Stimulated activated effector memory CD8-positive, alpha-beta T cell treated with anti-CD3 and anti-CD28 coated beads, Interleukin-12 subunit alpha, Interleukin-12 subunit beta, amount 100 ng/mL, for 72 hours (primary cell): ENCODE measurements at regions not wholly inside any gene's neighbourhood (a gene's known extent, or its start where the extent isn't known, plus 50 kb on each side); places are given as distances from the start of the nearest gene placed in this dataset.
"Not testable (repeated sequence)": the region's sequence is repeated elsewhere in the genome, so short reads cannot be mapped to it uniquely, and the experiment has no call there.

Experiments
- ATAC-seq: fragments of 150-1000 bp; cut with Tn5 transposase; 2 replicates; pipeline ENCODE4 v1.10.0; 2021
- DNase-seq, 2 donors: peaks; one replicate each; pipeline ENCODE4 v3.0.0; 2021 to 2022; ENCODE audit warnings: low spot score in 2 of 2
- H3K27ac Mint-ChIP-seq: one replicate; pipeline ENCODE4 v1.8.0; 2022; ENCODE audit warnings: mild to moderate bottlenecking, mixed read lengths
- H3K36me3 Mint-ChIP-seq: one replicate; pipeline ENCODE4 v1.8.0; 2022; ENCODE audit warnings: mild to moderate bottlenecking, mixed read lengths
- H3K4me1 Mint-ChIP-seq: one replicate; pipeline ENCODE4 v1.8.0; 2022; ENCODE audit warnings: mixed read lengths
- H3K4me3 Mint-ChIP-seq: one replicate; pipeline ENCODE4 v1.8.0; 2022; ENCODE audit warnings: mild to moderate bottlenecking, mixed read lengths
- H3K9me3 Mint-ChIP-seq: one replicate; pipeline ENCODE4 v1.8.0; 2022; ENCODE audit warnings: mixed read lengths

DNA sequence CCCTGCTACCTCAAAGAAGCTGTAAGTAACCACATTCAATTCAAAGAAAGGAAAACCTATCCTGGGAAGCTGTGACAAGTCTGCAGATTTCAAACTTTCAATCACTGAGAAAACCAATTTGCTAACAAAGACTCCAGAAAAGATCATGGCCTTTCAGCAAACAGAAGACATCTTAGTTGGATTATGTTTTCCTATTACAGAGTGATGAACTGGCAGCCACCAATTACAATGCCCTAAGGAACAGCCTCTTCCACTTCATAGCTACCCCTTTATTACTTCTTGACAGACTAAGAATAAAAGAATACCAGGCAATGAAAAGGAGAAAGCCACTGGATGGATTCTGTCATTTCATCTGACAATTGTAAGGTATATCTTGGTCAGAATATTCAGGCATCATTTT is 128.2 kb upstream of the RASEF start:
- H3K36me3 Mint-ChIP-seq, result no peaks in the 10 kb centered on the region
- no peaks in the 10 kb centered on the region for H3K4me1 Mint-ChIP-seq
- no peak overlapping the region for H3K27ac Mint-ChIP-seq
- H3K9me3 Mint-ChIP-seq, result no peaks in the 10 kb centered on the region
- DNase-seq, result no peak
- no peak overlapping the region for H3K4me3 Mint-ChIP-seq
- no peak for ATAC-seq

DNA sequence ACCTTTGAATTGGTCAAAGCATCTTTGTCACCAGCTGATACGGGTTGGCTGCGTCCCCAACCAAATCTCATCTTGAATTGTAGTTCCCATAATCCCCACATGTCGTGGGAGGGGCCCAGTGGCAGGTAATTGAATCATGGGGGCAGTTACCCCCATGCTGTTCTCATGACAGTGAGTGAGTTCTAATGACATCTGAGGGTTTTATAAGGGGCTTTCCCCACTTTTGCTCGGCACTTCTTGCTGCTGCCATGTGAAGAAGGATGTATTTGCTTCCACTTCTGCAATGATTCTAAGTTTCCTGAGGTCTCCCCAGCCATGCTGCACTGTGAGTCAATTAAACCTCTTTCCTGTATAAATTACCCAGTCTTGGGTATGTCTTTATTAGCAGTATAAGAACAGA is 126.1 kb upstream of the RASEF start:
- not testable (repeated sequence) for DNase-seq, H3K4me3 Mint-ChIP-seq, H3K27ac Mint-ChIP-seq, ATAC-seq, H3K9me3 Mint-ChIP-seq, H3K36me3 Mint-ChIP-seq, H3K4me1 Mint-ChIP-seq

DNA sequence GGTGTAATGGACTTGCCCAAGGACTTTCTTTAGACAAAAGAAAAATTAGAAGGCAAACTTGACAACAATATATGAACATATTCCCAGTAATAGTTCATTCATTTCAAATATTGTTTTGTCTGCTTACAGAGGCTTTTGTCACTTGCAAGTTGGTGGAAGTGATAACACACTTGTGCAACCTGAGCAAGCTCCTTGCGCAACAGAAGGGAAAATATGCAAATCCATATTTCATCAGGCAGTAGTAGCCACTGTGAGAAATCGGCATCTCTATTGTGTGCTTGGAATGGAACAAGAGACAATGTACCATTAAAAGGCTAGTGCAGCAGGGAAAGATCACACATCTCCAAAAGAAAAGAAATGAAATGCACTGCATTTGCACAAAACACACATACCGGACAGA is 125.3 kb upstream of the RASEF start:
- ATAC-seq (no peak), DNase-seq (no peak)
- no peaks in the 10 kb centered on the region for H3K36me3 Mint-ChIP-seq
- H3K9me3 Mint-ChIP-seq, result no peaks in the 10 kb centered on the region
- H3K4me1 Mint-ChIP-seq, result no peaks in the 10 kb centered on the region
- H3K27ac Mint-ChIP-seq, result no peak overlapping the region
- no peak overlapping the region for H3K4me3 Mint-ChIP-seq

DNA sequence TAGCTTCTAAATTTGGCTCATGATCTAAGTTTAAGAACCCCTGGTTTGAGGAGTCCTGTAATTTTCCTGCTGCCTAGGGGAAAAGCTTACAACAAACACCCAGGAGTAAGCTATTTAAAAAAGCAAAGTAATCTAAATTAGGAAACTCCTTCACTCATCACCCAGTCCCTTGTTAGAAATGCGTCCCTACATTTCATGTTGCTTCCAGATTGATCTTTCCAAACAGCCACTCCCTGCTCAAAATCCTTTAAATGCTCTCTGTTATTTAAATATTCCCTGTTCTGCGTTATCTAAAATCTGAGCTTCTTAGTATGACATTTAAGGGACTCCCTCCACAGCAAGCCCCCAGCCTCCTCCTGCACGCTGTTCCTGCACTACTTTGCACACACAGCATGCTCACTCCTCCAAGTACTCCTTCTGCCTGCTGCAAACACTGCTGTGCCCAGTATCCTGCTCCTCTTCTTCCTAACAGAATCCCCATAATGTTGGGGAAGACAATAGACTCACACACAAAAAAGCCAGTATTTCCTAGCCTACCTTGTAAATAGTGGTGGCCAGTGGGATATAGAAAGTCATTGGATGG is 123.3 kb upstream of the RASEF start:
- no peak for ATAC-seq
- no peaks in the 10 kb centered on the region for H3K4me1 Mint-ChIP-seq

DNA sequence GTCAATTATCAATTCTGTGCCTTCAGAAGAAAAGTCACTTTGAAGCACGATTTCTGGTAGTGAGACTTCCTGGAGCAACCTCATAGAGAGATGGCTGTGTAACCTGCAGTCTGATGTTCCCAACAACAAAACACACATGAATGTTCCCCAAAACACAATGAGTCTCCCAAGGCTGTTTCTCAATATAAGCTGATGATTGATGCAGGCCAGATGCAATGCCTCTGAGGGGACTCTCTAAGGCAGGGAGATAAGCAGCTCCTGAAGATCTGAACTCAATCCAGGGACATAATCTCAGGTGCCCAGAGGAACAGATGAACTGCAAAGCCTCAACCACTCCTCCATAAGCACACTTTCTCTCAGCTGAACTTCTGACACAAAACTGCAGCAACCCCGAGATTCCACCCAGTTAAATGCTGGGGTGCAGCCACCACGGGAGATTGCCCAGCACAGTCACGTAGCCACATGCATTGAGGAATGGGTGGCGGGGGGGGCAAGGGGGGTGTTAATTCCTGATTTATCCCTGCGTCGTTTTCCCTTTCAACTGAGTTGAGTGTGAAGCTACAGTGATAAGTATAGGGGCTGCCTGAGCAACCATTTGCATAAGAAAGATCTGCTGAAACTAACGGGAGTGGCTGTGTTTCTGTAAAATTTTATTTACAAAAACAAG is 122.7 kb upstream of the RASEF start:
- no peak overlapping the region for H3K4me3 Mint-ChIP-seq
- ATAC-seq, result no peak
- no peak overlapping the region for H3K27ac Mint-ChIP-seq

More for the DNA sequence above, 123.3 kb upstream of the RASEF start:
- Mint-ChIP-seq H3K4me3 (no peak overlapping the region), H3K9me3 (no peaks in the 10 kb centered on the region), H3K36me3 (no peaks in the 10 kb centered on the region), H3K27ac (no peak overlapping the region)
- no peak for DNase-seq

DNA sequence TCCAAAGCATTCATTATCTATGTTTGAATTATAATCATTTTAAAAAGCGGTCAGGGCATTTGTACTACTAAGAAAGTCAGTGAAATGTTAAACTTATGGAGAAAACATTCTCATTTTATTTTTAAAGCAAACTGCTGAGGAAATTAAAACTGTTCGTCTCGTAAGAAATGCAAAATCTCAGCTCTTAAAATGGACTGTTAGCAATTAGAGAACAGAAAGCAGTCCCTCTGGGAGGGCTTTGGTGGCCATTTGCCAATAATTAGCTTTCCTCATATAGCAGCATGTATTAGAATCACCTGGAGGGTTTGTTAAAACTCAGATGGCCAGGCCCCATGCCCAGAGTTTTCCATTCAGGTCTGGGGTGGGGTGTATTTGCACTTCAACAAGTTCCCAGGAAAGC is 120.7 kb upstream of the RASEF start:
- Mint-ChIP-seq H3K36me3 (no peaks in the 10 kb centered on the region), H3K4me1 (no peaks in the 10 kb centered on the region), H3K4me3 (no peak overlapping the region), H3K27ac (no peak overlapping the region), H3K9me3 (no peaks in the 10 kb centered on the region)
- no peak for ATAC-seq
- no peak for DNase-seq

More for the DNA sequence above, 122.7 kb upstream of the RASEF start:
- no peak for DNase-seq
- Mint-ChIP-seq H3K9me3 (no peaks in the 10 kb centered on the region), H3K36me3 (no peaks in the 10 kb centered on the region), H3K4me1 (no peaks in the 10 kb centered on the region)

DNA sequence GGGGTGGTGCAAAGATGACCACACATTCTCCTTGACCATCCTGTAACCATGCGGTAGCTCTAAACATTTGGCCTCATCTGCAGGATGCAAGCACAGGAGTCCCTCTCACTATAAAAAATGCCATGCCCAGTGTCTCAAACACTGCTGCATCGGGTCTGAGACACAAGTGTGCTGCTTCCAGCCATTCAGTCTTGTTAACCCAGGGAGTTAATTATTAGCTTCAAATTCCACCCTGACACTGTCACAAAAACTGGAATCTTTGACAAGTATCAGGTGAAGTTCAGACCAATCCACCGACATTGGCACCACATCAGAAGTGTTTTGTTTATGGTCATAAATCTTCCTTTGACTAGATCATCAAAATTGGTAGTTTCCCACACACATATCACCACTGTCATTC is 119.1 kb upstream of the RASEF start:
- ATAC-seq (no peak), DNase-seq (no peak)
- no peaks in the 10 kb centered on the region for H3K36me3 Mint-ChIP-seq
- H3K9me3 Mint-ChIP-seq, result peaks cover 8% of the 10 kb centered on the region
- no peak overlapping the region for H3K4me3 Mint-ChIP-seq
- no peak overlapping the region for H3K27ac Mint-ChIP-seq
- H3K4me1 Mint-ChIP-seq, result no peaks in the 10 kb centered on the region

DNA sequence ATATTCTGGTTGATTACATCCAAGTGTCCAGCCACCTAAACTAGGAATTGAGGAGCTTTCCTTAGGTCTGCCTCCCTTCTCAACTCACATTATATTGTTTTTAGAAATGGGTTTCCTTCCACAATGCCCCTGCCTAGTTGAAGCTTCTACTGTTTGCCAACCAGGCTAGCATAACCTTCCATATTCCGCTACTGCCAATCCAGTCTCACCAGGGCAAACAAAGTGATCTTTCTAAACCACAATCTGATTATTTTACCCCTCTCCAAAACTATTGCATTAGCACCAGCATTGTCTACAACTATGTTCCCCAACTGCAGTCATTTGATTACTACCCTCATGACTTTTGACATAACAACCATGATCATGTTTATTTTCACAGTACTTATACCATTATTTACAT is 115.8 kb upstream of the RASEF start:
- H3K4me3 Mint-ChIP-seq, result no peak overlapping the region
- peaks cover 14% of the 10 kb centered on the region for H3K9me3 Mint-ChIP-seq
- no peak overlapping the region for H3K27ac Mint-ChIP-seq
- no peaks in the 10 kb centered on the region for H3K4me1 Mint-ChIP-seq
- H3K36me3 Mint-ChIP-seq, result no peaks in the 10 kb centered on the region
- DNase-seq (no peak), ATAC-seq (no peak)

DNA sequence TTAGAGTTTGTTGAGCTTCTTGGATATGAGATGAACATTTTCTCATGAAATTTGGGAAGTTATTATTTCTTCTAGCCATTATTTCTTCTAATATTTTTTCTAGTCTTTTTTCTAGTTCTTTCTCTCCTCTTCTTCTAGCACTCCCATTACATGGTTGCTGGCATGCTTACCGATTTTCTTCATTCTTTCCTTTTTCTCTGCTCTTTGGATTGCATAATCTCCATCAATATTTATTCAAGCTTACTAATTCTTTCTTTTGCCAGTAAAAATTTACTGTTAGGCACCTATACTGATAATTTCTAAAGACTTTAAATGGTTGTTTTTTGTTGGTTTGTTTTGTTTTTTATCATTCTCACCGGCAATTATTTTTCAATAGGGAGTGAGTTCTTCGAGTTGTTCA is 114.8 kb upstream of the RASEF start:
- DNase-seq (no peak), ATAC-seq (no peak)
- Mint-ChIP-seq H3K36me3 (no peaks in the 10 kb centered on the region), H3K4me3 (no peak overlapping the region), H3K27ac (no peak overlapping the region), H3K4me1 (no peaks in the 10 kb centered on the region), H3K9me3 (peaks cover 18% of the 10 kb centered on the region)

DNA sequence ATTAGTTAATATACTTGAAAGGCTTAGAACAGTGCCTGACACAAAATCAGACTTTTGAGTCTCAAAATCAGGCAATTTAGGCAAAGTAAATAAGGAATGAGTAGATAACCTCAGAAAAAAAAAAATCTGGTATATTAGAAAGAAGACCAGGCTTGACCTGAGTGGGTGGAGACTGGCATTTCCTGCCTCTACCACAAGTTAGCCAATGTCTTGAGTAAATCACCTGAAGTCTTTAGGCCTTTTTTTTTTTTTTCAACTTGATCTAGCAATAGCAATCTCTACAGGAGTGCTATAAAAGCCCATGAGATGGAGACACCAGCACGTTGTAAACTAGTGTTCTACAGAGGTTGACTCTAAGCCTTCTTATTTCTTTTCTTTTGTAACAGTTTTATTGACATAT is 104.2 kb upstream of the RASEF start:
- DNase-seq (no peak), ATAC-seq (no peak)
- no peaks in the 10 kb centered on the region for H3K4me1 Mint-ChIP-seq
- H3K36me3 Mint-ChIP-seq, result no peaks in the 10 kb centered on the region
- H3K27ac Mint-ChIP-seq, result no peak overlapping the region
- H3K4me3 Mint-ChIP-seq, result no peak overlapping the region
- peaks cover 7% of the 10 kb centered on the region for H3K9me3 Mint-ChIP-seq

DNA sequence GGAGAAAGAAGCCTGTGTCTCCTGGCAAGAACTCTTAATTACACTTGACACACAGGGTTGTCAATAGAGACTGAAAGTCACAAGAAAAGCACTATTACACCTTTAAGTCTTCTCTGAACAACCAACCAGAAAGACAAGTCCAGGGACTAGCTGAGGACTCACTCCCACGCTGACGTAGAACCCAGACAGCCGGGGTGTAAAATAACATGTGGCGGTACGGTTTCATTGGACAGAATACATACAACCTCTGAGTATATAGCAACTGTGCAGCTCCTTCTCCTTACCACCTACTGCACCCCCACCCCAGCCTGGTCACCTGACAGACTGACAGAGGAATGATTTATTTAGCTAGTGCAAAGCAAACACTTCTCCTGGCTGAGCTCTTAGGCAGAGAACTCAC is 103.4 kb upstream of the RASEF start:
- Mint-ChIP-seq H3K9me3 (peaks cover 5% of the 10 kb centered on the region), H3K36me3 (no peaks in the 10 kb centered on the region), H3K4me1 (no peaks in the 10 kb centered on the region), H3K4me3 (no peak overlapping the region), H3K27ac (no peak overlapping the region)
- DNase-seq (no peak), ATAC-seq (no peak)

DNA sequence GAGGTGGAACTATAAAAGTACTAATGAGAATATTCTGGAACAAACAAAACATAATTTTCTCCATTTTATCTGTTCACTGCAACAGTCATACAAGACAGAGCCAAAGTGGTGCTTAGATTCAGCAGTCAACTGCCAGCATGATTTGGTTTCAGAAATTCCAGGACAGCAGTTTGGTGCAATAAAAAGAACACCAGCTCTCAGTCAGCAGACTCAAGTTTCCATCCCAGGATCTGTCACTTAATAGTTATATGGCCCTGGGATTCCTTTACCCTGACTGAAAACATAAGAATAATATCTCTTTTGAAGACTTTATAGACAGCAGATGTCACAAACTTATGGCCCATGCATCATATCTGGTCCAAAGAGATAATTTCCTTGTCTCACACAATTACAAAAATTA is 92.8 kb upstream of the RASEF start:
- Mint-ChIP-seq H3K36me3 (no peaks in the 10 kb centered on the region), H3K9me3 (no peaks in the 10 kb centered on the region), H3K4me1 (no peaks in the 10 kb centered on the region), H3K27ac (no peak overlapping the region), H3K4me3 (no peak overlapping the region)
- no peak for DNase-seq
- ATAC-seq, result no peak

DNA sequence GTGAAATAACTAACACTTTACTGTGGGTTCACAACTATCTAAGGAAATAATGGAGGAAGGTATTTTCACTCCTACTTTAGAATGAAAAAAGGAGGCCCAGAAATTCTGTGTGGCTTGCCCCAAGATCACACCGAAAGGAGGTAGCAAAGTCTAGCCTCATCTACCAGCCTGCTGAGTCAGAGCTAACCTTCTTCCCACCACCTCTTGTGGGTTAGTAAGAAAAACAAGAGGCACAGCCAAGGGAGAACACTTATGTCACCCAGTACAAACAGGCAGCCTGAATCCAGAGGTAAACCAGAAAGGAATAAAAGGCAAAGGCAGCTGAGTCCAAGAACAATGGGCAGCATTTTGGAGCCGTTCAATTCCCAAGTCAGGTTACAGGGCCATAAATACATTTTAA is 91.9 kb upstream of the RASEF start:
- Mint-ChIP-seq H3K36me3 (no peaks in the 10 kb centered on the region), H3K9me3 (no peaks in the 10 kb centered on the region), H3K4me1 (no peaks in the 10 kb centered on the region), H3K27ac (no peak overlapping the region), H3K4me3 (no peak overlapping the region)
- ATAC-seq (no peak), DNase-seq (no peak)

DNA sequence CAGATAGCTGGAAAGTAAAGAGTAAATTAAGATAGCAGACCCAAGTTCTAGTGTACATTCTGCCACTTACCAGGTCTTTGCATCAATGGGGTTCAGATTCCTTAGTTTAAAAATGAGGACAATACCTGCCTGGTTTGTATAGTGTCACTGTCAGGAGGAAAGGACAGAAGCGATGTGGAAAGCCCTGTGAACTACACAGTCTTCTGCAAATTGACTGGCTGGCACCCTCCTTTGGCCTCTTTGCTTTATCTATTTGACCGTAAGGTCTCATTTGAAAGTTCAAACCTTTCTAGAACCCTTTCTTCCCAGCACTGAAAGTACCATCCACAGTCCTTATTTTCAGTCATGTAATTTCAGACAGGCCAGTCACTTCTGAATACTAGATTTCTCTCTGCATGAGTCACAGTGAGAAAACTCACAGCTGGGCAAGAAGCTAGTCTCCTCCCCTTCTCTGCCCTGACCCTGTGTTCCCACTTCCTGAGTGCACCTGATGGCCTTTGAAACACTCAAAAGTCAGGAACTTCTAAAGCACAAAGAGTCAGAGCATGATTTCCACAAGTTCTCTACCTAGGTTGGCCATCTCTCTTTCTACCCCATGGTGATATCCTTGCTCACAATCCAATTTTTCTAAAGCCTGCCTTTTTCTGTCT is 91.3 kb upstream of the RASEF start:
- no peak overlapping the region for H3K4me3 Mint-ChIP-seq
- H3K9me3 Mint-ChIP-seq, result peaks cover 2% of the 10 kb centered on the region
- no peak overlapping the region for H3K27ac Mint-ChIP-seq
- H3K36me3 Mint-ChIP-seq, result no peaks in the 10 kb centered on the region
- DNase-seq, result no peak
- no peaks in the 10 kb centered on the region for H3K4me1 Mint-ChIP-seq
- ATAC-seq, result peak; percentile 47

DNA sequence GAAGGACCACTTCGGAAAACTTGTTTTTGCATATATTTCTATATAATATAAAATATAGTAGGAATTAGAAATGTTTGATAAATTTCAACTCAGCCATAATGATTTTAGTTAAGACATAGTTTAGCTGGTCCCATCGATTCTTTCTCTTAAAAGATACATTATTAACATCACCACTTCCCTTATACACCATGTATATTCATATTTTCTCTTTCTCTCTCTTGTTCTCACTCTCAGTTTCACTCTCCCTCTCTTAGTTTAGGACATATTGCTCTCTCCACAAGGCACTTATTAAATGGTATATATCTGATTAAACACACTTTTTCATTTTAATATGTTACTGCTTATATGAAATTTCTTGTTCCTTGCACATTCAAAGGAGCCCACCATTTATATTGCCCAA is 90.1 kb upstream of the RASEF start:
- Mint-ChIP-seq H3K27ac (no peak overlapping the region), H3K36me3 (no peaks in the 10 kb centered on the region), H3K9me3 (peaks cover 4% of the 10 kb centered on the region), H3K4me1 (no peaks in the 10 kb centered on the region), H3K4me3 (no peak overlapping the region)
- ATAC-seq (no peak), DNase-seq (no peak)

DNA sequence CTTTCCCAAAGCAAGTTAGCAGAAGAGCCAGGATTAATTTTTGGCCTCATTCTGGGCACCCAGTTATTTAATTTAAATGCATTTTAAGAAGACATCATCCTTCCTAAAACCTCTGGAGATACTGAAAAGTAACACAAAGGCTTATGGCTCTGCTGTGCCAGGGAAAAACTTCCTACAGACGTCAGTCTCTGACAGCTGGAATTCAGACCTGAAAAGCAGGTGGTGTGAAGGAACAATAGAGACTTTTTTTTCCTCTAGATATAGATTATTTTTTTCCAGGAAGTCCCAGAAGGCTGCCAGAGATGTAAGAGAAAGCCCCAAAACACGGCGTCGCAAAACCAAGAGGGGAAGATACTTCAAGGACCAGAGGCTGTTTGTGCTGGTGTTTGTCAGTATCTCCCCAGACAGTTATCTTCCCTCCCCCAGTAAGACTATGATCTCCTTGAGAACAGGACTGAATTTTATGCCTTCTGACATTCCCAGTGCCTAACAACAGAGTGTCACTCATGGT is 88.7 kb upstream of the RASEF start:
- Mint-ChIP-seq H3K36me3 (no peaks in the 10 kb centered on the region), H3K9me3 (peaks cover 4% of the 10 kb centered on the region), H3K4me3 (no peak overlapping the region), H3K4me1 (no peaks in the 10 kb centered on the region), H3K27ac (no peak overlapping the region)
- DNase-seq, result no peak
- no peak for ATAC-seq
